ENCODE measurements at regions not wholly inside any gene's neighbourhood (a gene's known extent, or its start where the extent isn't known, plus 50 kb on each side); places are given as distances from the start of the nearest gene placed in this dataset.

- no peak for TF ChIP-seq EZH2 (IDR thresholded peaks at IDR 0.05; ENCODE audit: borderline replicate concordance, low read length)
- TF ChIP-seq CTCF (IDR thresholded peaks at IDR 0.05; ENCODE audit: low read length) = peak; percentile 88
- Histone ChIP-seq H3K4me1 (ENCODE audit: insufficient read depth, low read length, severe bottlenecking) (no peaks in the 10 kb centered on the region), H4K20me1 (ENCODE audit: insufficient read depth, low read length) (no peaks in the 10 kb centered on the region), H3K9me2 (ENCODE audit: low read depth, low read length) (no peaks in the 10 kb centered on the region), H3K9me3 (ENCODE audit: low read length) (no peaks in the 10 kb centered on the region), H3K4me3 (ENCODE audit: low read depth, low read length, poor library complexity, severe bottlenecking) (no peak overlapping the region), H3K4me2 (ENCODE audit: low read length) (no peak overlapping the region), H3K9ac (ENCODE audit: low read length) (no peak overlapping the region), H2AFZ (ENCODE audit: low read length) (no peak overlapping the region), H3F3A (ENCODE audit: insufficient read depth, low read length) (no peaks in the 10 kb centered on the region), H3K27me3 (ENCODE audit: insufficient read depth, low read length) (no peaks in the 10 kb centered on the region), H3K27ac (ENCODE audit: low read depth, low read length, poor library complexity, severe bottlenecking) (no peak overlapping the region), H3K79me2 (ENCODE audit: insufficient read depth, low read length) (no peaks in the 10 kb centered on the region), H3K36me3 (ENCODE audit: insufficient read depth, low read length) (no peaks in the 10 kb centered on the region)
Observed at GRCh38 chr6:132962936-132963868, 148.8 kb downstream of the RPS12 start.

GRCh38 chr6:132964101-132964867 lies 149.9 kb downstream of the RPS12 start:
- H3K9ac ChIP-seq (ENCODE audit: low read length) = no peak overlapping the region
- TF ChIP-seq CTCF (IDR thresholded peaks at IDR 0.05; ENCODE audit: low read length) = no peak
- TF ChIP-seq EZH2 (IDR thresholded peaks at IDR 0.05; ENCODE audit: borderline replicate concordance, low read length) = no peak
- no peaks in the 10 kb centered on the region for H3K79me2 ChIP-seq (ENCODE audit: insufficient read depth, low read length)
- H3F3A ChIP-seq (ENCODE audit: insufficient read depth, low read length) = no peaks in the 10 kb centered on the region
- H3K9me3 ChIP-seq (ENCODE audit: low read length) = no peaks in the 10 kb centered on the region
- no peaks in the 10 kb centered on the region for H3K27me3 ChIP-seq (ENCODE audit: insufficient read depth, low read length)
- no peaks in the 10 kb centered on the region for H4K20me1 ChIP-seq (ENCODE audit: insufficient read depth, low read length)
- H3K9me2 ChIP-seq (ENCODE audit: low read depth, low read length) = no peaks in the 10 kb centered on the region
- no peaks in the 10 kb centered on the region for H3K4me1 ChIP-seq (ENCODE audit: insufficient read depth, low read length, severe bottlenecking)
- no peaks in the 10 kb centered on the region for H3K36me3 ChIP-seq (ENCODE audit: insufficient read depth, low read length)
- H3K27ac ChIP-seq (ENCODE audit: low read depth, low read length, poor library complexity, severe bottlenecking) = no peak overlapping the region
- H2AFZ ChIP-seq (ENCODE audit: low read length) = no peak overlapping the region
- H3K4me2 ChIP-seq (ENCODE audit: low read length) = no peak overlapping the region
- H3K4me3 ChIP-seq (ENCODE audit: low read depth, low read length, poor library complexity, severe bottlenecking) = no peak overlapping the region

GRCh38 chr6:132964868-132965382 lies 150.6 kb downstream of the RPS12 start:
- H3K4me2 ChIP-seq (ENCODE audit: low read length) = no peak overlapping the region

More at GRCh38 chr6:132964868-132965382, 150.6 kb downstream of the RPS12 start:
- no peak for TF ChIP-seq EZH2 (IDR thresholded peaks at IDR 0.05; ENCODE audit: borderline replicate concordance, low read length)
- no peak for TF ChIP-seq CTCF (IDR thresholded peaks at IDR 0.05; ENCODE audit: low read length)
- H3K9ac ChIP-seq (ENCODE audit: low read length) = no peak overlapping the region
- H3K27me3 ChIP-seq (ENCODE audit: insufficient read depth, low read length) = no peaks in the 10 kb centered on the region
- no peaks in the 10 kb centered on the region for H3K9me2 ChIP-seq (ENCODE audit: low read depth, low read length)
- no peaks in the 10 kb centered on the region for H3K36me3 ChIP-seq (ENCODE audit: insufficient read depth, low read length)
- no peaks in the 10 kb centered on the region for H3K9me3 ChIP-seq (ENCODE audit: low read length)
- H3K4me3 ChIP-seq (ENCODE audit: low read depth, low read length, poor library complexity, severe bottlenecking) = no peak overlapping the region
- no peaks in the 10 kb centered on the region for H3F3A ChIP-seq (ENCODE audit: insufficient read depth, low read length)
- no peaks in the 10 kb centered on the region for H3K4me1 ChIP-seq (ENCODE audit: insufficient read depth, low read length, severe bottlenecking)
- H3K27ac ChIP-seq (ENCODE audit: low read depth, low read length, poor library complexity, severe bottlenecking) = no peak overlapping the region
- no peaks in the 10 kb centered on the region for H4K20me1 ChIP-seq (ENCODE audit: insufficient read depth, low read length)
- no peak overlapping the region for H2AFZ ChIP-seq (ENCODE audit: low read length)
- no peaks in the 10 kb centered on the region for H3K79me2 ChIP-seq (ENCODE audit: insufficient read depth, low read length)

All from OCI-LY1 (cell line).